Skeletal muscle tissue (tissue), 3 donors: ENCODE measurements at regions not wholly inside any gene's neighbourhood (a gene's known extent, or its start where the extent isn't known, plus 50 kb on each side); places are given as distances from the start of the nearest gene placed in this dataset.
"Not testable (repeated sequence)": the region's sequence is repeated elsewhere in the genome, so short reads cannot be mapped to it uniquely, and the experiment has no call there.

Experiments used
- H3K27ac ChIP-seq: one replicate; pipeline ENCODE4 v1.7.0; 2013; ENCODE audit warnings: mild to moderate bottlenecking, low read depth, low read length, inconsistent platforms
- H3K27me3 ChIP-seq, 3 donors: one replicate each; pipeline ENCODE4 v1.7.0; 2013; ENCODE audit warnings: low read length in 3 of 3; ENCODE audit not compliant: control insufficient read depth in 3 of 3, insufficient read depth in 3 of 3
- H3K36me3 ChIP-seq, 3 donors: one replicate each; pipeline ENCODE4 v1.7.0; 2013; ENCODE audit warnings: low read length in 3 of 3; ENCODE audit not compliant: control insufficient read depth in 3 of 3, insufficient read depth in 3 of 3
- H3K4me1 ChIP-seq, 3 donors: one replicate each; pipeline ENCODE4 v1.7.0; 2013; ENCODE audit warnings: low read length in 3 of 3, mild to moderate bottlenecking in 3 of 3; ENCODE audit not compliant: control insufficient read depth in 3 of 3, insufficient read depth in 3 of 3
- H3K4me3 ChIP-seq, 3 donors: one replicate each; pipeline ENCODE4 v1.7.0; 2013; ENCODE audit warnings: low read length in 3 of 3
- H3K9ac ChIP-seq, 3 donors: one replicate each; pipeline ENCODE4 v1.7.0; 2013; ENCODE audit warnings: low read length in 3 of 3, mild to moderate bottlenecking in 3 of 3, moderate library complexity in 2 of 3, low read depth in 1 of 3
- H3K9me3 ChIP-seq, 3 donors: one replicate each; pipeline ENCODE4 v1.7.0; 2013; ENCODE audit warnings: low read length in 3 of 3; ENCODE audit not compliant: control insufficient read depth in 3 of 3
- donor health status: Osteomylitis.

DNA sequence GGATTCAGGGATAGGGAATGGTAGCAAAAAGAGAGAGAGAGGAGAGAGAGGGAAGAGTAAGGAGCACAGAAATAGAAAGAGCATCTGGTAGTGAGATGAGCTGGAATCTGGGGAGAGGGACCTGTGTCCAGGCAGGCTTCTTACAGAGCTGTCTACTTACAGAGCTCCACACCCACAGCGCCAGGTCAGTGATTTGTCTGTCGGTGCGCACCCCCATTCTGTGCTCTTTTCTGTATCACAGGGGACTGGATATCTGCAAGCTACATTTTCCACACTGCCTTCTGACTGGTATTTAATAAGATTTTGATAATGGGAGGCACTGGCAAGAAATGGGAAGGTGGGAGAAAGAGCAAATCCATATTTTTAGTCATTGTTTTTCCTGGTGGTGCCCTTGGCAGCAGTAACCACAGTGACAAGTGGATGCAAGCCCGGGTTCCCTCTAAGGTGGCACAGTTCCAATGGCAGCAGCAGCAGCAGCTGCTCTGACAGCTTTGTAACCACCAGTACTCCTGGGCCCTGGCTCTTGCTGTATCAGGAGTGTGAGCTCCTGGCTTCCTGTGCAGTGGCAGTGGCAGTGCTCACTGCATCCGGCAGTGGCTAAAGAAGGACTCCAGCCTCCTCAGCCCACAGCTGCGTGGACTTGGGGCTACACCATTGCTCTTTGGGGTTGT is 300.5 kb downstream of the TRIML1 start:
- no peak overlapping the region for H3K27ac ChIP-seq
- no peaks in the 10 kb centered on the region for H3K27me3 ChIP-seq
- H3K36me3 ChIP-seq = no peaks in the 10 kb centered on the region
- no peaks in the 10 kb centered on the region for H3K9me3 ChIP-seq
- no peaks in the 10 kb centered on the region for H3K4me1 ChIP-seq
- no peak overlapping the region for H3K4me3 ChIP-seq
- H3K9ac ChIP-seq = no peak overlapping the region

DNA sequence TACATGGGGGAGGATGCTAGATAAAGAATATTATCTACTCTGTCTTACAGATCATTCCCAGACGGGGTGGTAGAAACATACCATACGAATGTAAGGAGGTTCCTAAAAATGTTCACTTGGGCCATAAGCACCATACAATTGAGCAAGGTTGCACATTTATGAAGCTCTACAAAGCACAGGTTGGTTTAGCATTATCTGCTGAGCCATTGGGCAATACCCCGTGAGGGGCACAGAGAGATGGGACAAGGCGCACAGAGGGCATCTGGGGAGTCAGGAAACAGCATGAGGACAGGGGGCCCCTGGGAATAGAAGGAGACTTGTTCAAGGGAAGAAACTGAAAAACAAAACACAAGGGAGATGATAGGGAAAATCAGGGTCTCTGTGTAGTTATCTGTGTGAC is 305.3 kb downstream of the TRIML1 start:
- Histone ChIP-seq H3K27ac (no peak overlapping the region), H3K4me3 (no peak overlapping the region), H3K36me3 (no peaks in the 10 kb centered on the region), H3K4me1 (no peaks in the 10 kb centered on the region), H3K9ac (no peak overlapping the region), H3K27me3 (no peaks in the 10 kb centered on the region), H3K9me3 (no peaks in the 10 kb centered on the region)

DNA sequence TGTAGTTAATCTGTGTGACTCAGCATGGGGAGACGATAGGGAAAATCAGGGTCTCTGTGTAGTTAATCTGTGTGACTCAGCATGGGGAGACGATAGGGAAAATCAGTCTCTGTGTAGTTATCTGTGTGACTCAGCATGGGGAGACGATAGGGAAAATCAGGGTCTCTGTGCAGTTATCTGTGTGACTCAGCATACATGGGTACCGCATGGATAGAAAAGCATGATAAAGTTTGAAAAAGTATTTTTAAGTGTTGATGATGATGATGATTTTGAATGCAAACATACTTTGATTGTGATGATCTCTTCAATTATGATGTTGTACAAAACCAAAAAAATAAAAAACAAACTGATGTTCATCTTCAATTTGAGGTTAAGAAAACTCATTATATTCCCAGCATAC is 309.8 kb downstream of the TRIML1 start:
- H3K4me1 ChIP-seq, H3K4me3 ChIP-seq, H3K9me3 ChIP-seq, H3K27ac ChIP-seq, H3K36me3 ChIP-seq, H3K9ac ChIP-seq, H3K27me3 ChIP-seq: not testable (repeated sequence)

DNA sequence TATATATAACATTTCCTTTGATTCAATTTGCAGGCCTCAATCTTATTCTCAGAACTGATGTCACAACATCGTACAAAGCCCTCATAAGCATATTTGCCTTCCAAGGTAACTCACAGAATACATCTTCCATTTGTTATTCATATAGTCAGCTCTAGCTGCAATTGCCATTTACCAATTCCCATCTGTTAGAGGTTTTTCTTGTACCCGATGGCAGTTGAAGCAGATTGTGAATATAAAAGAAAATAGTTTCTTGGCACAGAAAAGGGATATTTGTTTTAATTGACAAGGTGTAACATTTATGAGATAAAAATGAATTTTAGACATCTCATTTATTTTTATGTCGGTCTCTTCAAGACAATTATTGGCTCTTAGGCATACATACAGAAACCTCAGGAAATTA is 311.3 kb downstream of the TRIML1 start:
- Histone ChIP-seq H3K9ac (no peak overlapping the region), H3K4me1 (no peaks in the 10 kb centered on the region), H3K27me3 (no peaks in the 10 kb centered on the region), H3K9me3 (no peaks in the 10 kb centered on the region), H3K27ac (no peak overlapping the region), H3K4me3 (no peak overlapping the region), H3K36me3 (no peaks in the 10 kb centered on the region)

DNA sequence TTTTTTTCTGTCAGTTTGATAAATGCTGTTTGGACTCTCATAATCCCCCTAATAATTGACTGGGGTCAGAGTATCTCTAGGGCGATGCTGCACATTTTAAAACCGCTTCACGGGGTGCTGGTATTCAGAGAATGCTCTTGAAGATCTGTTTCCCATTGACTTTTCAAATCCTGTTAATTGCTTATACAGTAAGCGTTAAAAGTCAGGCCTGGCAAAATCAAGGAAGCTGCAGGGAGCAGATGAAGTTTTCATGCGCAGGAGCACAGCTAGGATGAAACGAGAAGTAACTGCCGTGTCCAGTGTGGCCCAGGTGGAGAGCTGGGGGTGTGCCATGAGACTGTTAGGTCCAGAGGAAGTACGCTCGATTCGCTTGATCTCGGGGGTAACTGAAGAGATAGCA is 312.9 kb downstream of the TRIML1 start:
- Histone ChIP-seq H3K36me3 (no peaks in the 10 kb centered on the region), H3K4me1 (no peaks in the 10 kb centered on the region), H3K27ac (no peak overlapping the region), H3K27me3 (no peaks in the 10 kb centered on the region), H3K9ac (no peak overlapping the region), H3K4me3 (no peak overlapping the region), H3K9me3 (no peaks in the 10 kb centered on the region)

DNA sequence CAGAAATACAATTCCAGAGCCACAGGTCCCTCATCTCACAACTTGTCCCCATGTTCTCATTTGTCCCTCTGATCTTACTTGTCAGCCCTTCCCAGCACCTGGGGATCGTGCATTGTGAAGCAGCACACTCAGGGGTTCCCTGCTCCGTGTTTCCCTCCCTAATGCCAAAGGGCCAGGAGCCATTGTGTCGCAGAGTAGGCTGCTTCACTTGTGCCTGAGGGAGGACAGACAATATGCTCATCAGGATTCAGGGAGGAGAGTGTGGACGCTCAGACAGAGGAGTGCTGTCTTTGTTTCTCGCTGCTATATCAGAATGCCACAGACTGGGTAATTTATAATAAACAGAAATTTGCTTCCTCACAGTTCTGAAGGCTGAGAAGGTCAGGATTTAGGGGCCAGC is 315.3 kb downstream of the TRIML1 start:
- Histone ChIP-seq H3K27ac (no peak overlapping the region), H3K4me1 (no peaks in the 10 kb centered on the region), H3K27me3 (no peaks in the 10 kb centered on the region), H3K4me3 (no peak overlapping the region), H3K9me3 (no peaks in the 10 kb centered on the region), H3K36me3 (no peaks in the 10 kb centered on the region), H3K9ac (no peak overlapping the region)

DNA sequence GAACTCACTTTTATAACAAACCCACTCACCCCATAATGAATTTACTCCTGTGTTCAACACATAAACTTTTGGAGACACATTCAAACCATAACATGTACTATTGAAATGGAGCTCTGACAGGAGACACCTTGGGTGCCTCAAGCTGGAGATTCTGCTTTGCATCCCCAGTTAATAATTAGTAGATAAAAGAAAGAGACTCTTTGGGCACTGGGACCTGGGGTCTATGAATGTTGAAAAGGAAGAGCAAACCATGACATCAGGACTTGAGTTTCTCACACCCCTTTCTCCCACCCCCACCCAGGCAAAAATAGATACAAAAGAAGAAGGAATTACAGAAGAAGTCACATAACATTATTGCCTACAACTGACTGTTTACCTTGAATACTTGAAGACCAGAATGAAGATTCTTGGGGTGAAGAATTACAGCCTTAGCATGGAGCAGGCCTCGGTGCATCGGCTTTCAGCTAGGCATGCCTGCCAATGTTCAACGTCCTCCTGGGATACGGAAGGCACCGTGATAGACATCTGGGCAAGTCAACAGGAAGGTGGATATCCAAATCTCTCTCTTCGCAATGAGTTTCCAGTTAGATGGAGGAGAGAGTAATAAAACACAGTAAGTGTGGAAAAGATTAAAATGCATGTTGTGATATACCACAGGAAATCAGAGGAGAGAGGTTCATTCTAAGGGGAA is 316.0 kb downstream of the TRIML1 start:
- Histone ChIP-seq H3K36me3 (no peaks in the 10 kb centered on the region), H3K4me3 (no peak overlapping the region), H3K9ac (no peak overlapping the region), H3K27ac (no peak overlapping the region), H3K4me1 (no peaks in the 10 kb centered on the region), H3K27me3 (no peaks in the 10 kb centered on the region), H3K9me3 (no peaks in the 10 kb centered on the region)

DNA sequence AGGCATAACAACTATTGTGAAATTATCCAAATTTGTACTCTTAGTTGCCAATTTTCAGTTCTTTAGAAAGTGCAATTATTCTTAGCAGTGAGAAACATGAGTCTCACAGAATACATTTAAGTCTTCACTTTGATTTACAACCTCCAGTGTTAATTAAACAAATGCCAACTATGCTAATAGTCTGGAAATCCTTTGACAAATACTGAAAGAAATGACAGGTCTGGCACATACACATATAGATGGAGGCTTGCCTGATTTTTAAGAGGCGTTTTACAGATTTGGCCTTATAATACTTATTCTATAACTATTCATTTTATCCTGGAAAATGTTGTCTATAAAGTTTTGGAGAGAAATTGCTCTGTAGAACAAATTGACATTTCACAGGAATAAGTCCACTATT is 320.1 kb downstream of the TRIML1 start:
- Histone ChIP-seq H3K4me1 (no peaks in the 10 kb centered on the region), H3K36me3 (no peaks in the 10 kb centered on the region), H3K9ac (no peak overlapping the region), H3K4me3 (no peak overlapping the region), H3K9me3 (no peaks in the 10 kb centered on the region), H3K27me3 (no peaks in the 10 kb centered on the region), H3K27ac (no peak overlapping the region)

DNA sequence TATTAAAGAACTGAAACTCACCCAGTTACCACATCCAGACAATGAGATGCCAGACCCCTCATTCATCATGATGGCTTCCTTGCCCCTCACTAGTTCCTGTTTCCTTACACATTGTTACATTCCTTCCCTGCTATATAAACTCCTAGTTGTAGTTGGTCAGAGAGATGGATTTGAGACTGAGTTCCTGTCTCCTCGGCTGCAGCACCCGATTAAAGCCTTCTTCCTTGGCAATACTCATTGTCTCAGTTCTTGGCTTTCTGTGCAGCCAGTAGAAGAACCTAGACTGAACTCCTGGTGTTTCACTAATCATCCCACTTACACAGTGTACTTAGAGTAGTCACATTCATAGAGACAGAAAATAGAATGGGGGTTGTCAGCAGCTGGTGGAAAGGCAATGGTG is 324.7 kb downstream of the TRIML1 start:
- peaks cover 0 to 2% (median 0%) of the 10 kb centered on the region in 3 donors for H3K9me3 ChIP-seq
- H3K36me3 ChIP-seq = no peaks in the 10 kb centered on the region
- no peak overlapping the region for H3K9ac ChIP-seq
- H3K27ac ChIP-seq = no peak overlapping the region
- no peaks in the 10 kb centered on the region for H3K27me3 ChIP-seq
- no peaks in the 10 kb centered on the region for H3K4me1 ChIP-seq
- H3K4me3 ChIP-seq = no peak overlapping the region

DNA sequence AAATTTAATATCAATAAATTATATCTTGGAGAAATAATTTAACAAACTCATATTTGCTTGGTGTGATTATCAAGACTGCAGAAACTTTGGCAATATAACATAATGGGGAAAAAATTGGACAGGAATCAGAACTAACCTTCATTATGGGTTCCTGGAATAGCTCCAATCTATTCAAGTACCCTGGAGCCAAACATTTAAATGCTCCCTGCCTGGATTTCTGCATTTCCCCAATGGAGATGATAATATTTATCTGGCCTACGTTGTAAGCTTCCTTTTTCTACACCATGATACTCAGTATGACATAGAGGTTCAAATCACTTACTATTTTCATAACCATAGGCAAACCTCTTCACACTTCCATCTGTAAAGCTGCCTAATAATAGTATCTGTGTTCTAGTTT is 326.8 kb downstream of the TRIML1 start:
- H3K36me3 ChIP-seq = no peaks in the 10 kb centered on the region
- peaks cover 0 to 2% (median 0%) of the 10 kb centered on the region in 3 donors for H3K9me3 ChIP-seq
- no peaks in the 10 kb centered on the region for H3K4me1 ChIP-seq
- no peak overlapping the region for H3K4me3 ChIP-seq
- H3K9ac ChIP-seq = no peak overlapping the region
- H3K27me3 ChIP-seq = no peaks in the 10 kb centered on the region
- H3K27ac ChIP-seq = no peak overlapping the region
